ENCODE measurements at regions not wholly inside any gene's neighbourhood (a gene's known extent, or its start where the extent isn't known, plus 50 kb on each side); places are given as distances from the start of the nearest gene placed in this dataset.
"Not testable (repeated sequence)": the region's sequence is repeated elsewhere in the genome, so short reads cannot be mapped to it uniquely, and the experiment has no call there.

DNA sequence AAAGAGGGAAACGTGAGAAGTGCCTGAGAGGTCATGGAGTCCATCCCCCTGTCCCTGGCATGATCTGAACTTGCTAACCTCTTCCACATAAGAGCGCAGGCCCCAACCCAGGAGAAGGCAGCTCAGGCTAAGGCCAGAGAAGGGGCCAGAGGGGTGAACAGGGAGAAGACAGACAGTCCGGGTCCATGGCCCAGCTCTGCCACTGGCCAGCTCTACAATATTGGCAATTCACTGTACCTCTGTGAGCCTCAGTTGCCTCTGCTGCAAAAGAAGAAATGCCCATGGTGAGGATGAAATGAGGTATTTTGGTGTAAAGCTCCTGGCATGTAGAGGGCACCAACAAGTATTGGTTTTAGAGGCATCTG is 72.3 kb downstream of the CAMK2N1 start:
- ChIA-PET CTCF (no interaction called here), POLR2A (ENCODE audit: low non-redundant PET) (no interaction called here)
- no peak for TF ChIP-seq CTCF (conservative IDR thresholded peaks at IDR 0.05; ENCODE audit: low read depth)
- no peak for DNase-seq (ENCODE audit: low spot score)
- H3K27ac ChIP-seq, result no peak overlapping the region

DNA sequence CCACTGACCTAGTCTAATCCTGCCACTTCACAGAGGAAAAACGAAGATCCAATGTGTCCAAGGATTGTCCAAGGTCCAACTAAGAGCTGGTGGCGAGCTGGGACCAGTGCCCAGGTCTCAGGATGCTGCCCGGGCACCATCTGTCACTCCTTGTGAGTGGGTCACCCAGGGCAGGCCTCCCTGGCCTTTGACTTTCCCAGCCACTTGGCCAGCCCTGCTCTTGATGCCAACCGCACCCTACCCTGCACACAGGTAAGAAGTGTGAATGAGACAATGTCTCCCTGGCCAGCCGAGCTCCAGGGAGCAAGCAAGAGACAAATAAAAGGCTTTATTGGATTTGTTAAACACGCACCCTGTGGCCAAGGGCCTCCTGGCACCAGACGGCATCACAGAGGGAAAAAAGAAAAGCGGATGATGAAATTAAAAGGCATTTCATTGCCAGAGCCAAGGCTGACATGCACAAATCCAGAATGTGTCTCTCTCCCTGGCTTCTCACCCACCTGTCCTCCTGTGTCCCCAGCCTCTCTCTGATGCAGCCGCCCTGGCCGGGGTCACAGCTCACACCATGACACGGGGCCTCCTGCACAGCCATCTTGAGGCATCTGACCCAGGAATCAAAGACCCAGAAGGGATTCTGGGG is 72.8 kb downstream of the CAMK2N1 start:
- no peak for TF ChIP-seq CTCF (conservative IDR thresholded peaks at IDR 0.05; ENCODE audit: low read depth)
- no peak for DNase-seq (ENCODE audit: low spot score)
- ChIA-PET CTCF (interaction anchor here (0.7 to 1.4 kb wide), 2 partner anchors 51 to 204 kb away, joined by 3 to 4 read pairs; no protein-coding TSS in a partner anchor), POLR2A (ENCODE audit: low non-redundant PET) (no interaction called here)
- no peak overlapping the region for H3K27ac ChIP-seq

GRCh38 chr1:20411196-20411980 is 74.6 kb downstream of the CAMK2N1 start:
- ChIA-PET POLR2A (ENCODE audit: low non-redundant PET) (no interaction called here), CTCF (interaction anchor here (0.6 kb wide), 1 partner anchor 11 kb away, joined by 3 read pairs; no protein-coding TSS in a partner anchor)
- 0 out of 2 replicates have a peak overlapping the region, but pooled peaks have one; percentile 6 for H3K27ac ChIP-seq
- TF ChIP-seq CTCF (conservative IDR thresholded peaks at IDR 0.05; ENCODE audit: low read depth), result no peak
- peak; percentile 93 for DNase-seq (ENCODE audit: low spot score)

GRCh38 chr1:20410503-20410902 is 75.5 kb downstream of the CAMK2N1 start:
- no peak for DNase-seq (ENCODE audit: low spot score)
- no peak for TF ChIP-seq CTCF (conservative IDR thresholded peaks at IDR 0.05; ENCODE audit: low read depth)
- ChIA-PET POLR2A (ENCODE audit: low non-redundant PET) (no interaction called here), CTCF (no interaction called here)
- H3K27ac ChIP-seq, result no peak overlapping the region

DNA sequence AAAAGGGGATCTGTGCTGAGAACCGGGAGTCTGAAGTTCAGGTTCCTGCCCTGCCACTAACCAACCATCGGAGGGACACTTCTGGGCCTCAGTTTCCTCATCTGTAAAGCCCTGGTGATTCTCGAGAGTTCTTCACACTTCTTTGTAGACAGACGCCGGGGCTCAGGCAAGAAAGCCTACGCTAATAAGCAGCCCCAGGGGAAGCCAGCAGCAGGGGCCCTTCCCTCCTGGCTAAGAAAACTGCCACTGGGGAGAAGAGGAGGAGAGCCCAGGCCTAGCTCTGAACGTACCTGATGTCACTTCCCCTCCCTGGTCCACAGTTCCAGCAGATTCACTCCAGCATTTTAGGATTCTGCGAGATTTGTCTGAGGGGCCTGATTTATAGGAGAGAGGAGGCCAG is 76.0 kb downstream of the CAMK2N1 start:
- H3K27ac ChIP-seq, result no peak overlapping the region
- DNase-seq (ENCODE audit: low spot score), result no peak
- no peak for TF ChIP-seq CTCF (conservative IDR thresholded peaks at IDR 0.05; ENCODE audit: low read depth)
- POLR2A ChIA-PET (ENCODE audit: low non-redundant PET), result no interaction called here
- CTCF ChIA-PET, result no interaction called here

DNA sequence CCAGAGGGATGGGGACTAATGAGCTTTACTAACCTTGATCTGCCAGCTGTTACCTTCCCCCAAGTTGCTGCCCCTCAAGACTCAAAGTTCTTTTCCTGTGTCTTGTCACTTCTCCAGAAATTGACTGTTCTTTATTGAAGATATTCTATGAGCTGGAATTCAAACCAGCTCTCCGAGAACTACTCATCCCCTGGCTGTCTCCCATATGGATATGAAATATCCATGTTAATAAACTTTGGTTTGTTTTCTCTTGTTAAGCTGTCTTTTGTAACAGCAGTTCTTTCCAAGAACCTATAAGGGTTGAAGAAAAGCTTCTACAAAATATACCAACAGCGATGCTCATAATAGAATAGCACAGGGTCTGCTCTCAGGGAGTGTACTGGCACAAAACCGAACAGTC is 77.0 kb downstream of the CAMK2N1 start:
- CTCF ChIA-PET, result interaction anchor here (0.6 kb wide), 2 partner anchors 382 to 663 kb away, joined by 3 read pairs; no protein-coding TSS in a partner anchor
- POLR2A ChIA-PET (ENCODE audit: low non-redundant PET), result no interaction called here
- DNase-seq (ENCODE audit: low spot score), result no peak
- H3K27ac ChIP-seq, result no peak overlapping the region
- TF ChIP-seq CTCF (conservative IDR thresholded peaks at IDR 0.05; ENCODE audit: low read depth), result no peak

- CTCF ChIA-PET, result interaction anchor here (0.6 kb wide), 2 partner anchors 381 to 649 kb away, joined by 3 to 4 read pairs; no protein-coding TSS in a partner anchor
- H3K27ac ChIP-seq; POLR2A ChIA-PET (ENCODE audit: low non-redundant PET); DNase-seq (ENCODE audit: low spot score): not testable (repeated sequence)
Measured at GRCh38 chr1:20408133-20408650, 77.8 kb downstream of the CAMK2N1 start.

Measured in RWPE1 (cell line).